ENCODE measurements at regions not wholly inside any gene's neighbourhood (a gene's known extent, or its start where the extent isn't known, plus 50 kb on each side); places are given as distances from the start of the nearest gene placed in this dataset.

DNA sequence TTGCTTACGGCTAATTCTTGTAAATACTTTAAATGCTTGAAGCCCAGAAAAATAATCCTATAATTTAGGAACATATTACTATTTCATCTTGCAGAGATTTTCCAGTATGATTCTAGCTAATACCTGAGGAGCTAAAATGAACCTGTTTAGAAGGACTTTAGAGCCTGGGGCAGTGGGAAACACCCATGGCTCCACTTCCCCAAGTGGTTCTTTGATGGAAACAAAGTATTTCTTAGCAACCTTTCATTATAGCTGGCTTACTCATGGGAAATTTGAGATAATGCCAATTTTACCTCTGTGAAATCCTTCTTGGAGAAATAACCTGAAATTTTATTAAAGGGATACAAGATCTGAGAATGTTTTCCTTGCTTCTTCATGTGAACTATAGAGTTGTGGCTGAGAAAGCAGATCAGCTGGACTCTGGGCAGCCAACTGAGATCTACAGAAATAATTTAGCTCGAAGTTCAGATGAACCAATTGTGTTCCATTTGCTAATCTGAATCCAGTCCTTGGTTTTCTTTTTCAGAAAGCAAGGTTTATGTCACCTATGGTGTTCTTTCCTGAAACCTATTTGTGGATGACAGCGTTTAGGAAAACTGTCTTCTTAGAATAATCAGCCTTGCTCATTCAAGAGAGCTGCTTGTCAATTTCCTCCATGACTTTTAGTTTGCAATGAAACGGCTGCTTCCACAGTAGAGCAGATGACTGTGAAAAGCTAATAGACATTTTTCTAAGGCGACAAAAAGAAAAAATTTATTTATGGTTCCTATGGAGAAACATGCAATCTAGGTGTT lies 141.8 kb upstream of the CPM start:
- TF ChIP-seq, protein P1, sequence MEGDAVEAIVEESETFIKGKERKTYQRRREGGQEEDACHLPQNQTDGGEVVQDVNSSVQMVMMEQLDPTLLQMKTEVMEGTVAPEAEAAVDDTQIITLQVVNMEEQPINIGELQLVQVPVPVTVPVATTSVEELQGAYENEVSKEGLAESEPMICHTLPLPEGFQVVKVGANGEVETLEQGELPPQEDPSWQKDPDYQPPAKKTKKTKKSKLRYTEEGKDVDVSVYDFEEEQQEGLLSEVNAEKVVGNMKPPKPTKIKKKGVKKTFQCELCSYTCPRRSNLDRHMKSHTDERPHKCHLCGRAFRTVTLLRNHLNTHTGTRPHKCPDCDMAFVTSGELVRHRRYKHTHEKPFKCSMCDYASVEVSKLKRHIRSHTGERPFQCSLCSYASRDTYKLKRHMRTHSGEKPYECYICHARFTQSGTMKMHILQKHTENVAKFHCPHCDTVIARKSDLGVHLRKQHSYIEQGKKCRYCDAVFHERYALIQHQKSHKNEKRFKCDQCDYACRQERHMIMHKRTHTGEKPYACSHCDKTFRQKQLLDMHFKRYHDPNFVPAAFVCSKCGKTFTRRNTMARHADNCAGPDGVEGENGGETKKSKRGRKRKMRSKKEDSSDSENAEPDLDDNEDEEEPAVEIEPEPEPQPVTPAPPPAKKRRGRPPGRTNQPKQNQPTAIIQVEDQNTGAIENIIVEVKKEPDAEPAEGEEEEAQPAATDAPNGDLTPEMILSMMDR (IDR thresholded peaks at IDR 0.05): no peak
- TF ChIP-seq EP300 (IDR thresholded peaks at IDR 0.05) (no peak), POLR2A (IDR thresholded peaks at IDR 0.05) (no peak)

Measured in ovary (tissue), 3 donors.